IPS-15b (cell line): ENCODE measurements at regions not wholly inside any gene's neighbourhood (a gene's known extent, or its start where the extent isn't known, plus 50 kb on each side); places are given as distances from the start of the nearest gene placed in this dataset.
"Not testable (repeated sequence)": the region's sequence is repeated elsewhere in the genome, so short reads cannot be mapped to it uniquely, and the experiment has no call there.

Experiments used
- H3K27me3 ChIP-seq: one replicate; pipeline ENCODE4 v1.6.1; 2013; ENCODE audit warnings: low read length; ENCODE audit not compliant: control insufficient read depth, insufficient read depth
- H3K36me3 ChIP-seq: one replicate; pipeline ENCODE4 v1.6.1; 2013; ENCODE audit warnings: low read length; ENCODE audit not compliant: control insufficient read depth, insufficient read depth
- H3K4me1 ChIP-seq: one replicate; pipeline ENCODE4 v1.6.1; 2013; ENCODE audit warnings: mild to moderate bottlenecking, low read length; ENCODE audit not compliant: control insufficient read depth, insufficient read depth
- H3K4me3 ChIP-seq: one replicate; pipeline ENCODE4 v1.5.1; 2013; ENCODE audit warnings: low read depth, low read length
- H3K9ac ChIP-seq: one replicate; pipeline ENCODE4 v1.6.1; 2013; ENCODE audit warnings: low read depth, mild to moderate bottlenecking, low read length
- H3K9me3 ChIP-seq: one replicate; pipeline ENCODE4 v1.6.1; 2013; ENCODE audit warnings: mild to moderate bottlenecking, low read length; ENCODE audit not compliant: control insufficient read depth, insufficient read depth

- Histone ChIP-seq H3K27me3 (no peaks in the 10 kb centered on the region), H3K36me3 (no peaks in the 10 kb centered on the region), H3K4me1 (peaks cover 12% of the 10 kb centered on the region), H3K9ac (no peak overlapping the region), H3K9me3 (no peaks in the 10 kb centered on the region), H3K4me3 (no peak overlapping the region)
Observed at GRCh38 chr3:66552846-66553245, 52.0 kb upstream of the LRIG1 start.

DNA sequence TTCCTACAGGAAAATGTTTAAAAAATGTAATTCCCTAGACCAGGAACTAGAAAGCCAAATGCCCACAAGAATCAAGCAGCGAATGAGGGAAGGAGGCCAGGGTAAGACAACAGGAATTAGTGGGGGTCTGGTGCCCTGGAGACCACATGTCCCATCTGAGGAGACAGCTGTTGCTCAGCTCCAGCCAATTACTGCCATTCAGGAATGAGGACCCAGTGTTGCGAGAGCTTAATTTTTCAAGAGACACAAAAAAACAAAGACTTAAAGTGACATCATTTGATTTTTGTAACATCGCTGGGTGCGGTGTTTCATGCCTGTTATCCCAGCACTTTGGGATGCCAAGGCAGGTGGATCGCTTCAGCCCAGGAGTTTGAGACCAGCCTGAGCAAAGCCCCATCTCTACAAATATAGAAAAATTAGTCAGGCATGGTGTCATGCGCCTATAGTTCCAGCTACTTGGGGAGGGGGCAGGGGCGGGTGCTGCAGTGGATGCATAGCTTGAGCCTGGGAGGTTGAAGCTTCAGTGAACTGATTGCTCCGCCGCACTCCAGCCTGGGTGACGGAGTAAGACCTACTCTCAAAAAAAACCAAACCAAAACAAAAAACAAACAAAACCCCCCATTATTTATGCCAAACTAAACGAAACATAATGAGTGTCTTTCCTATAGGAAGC, 52.8 kb upstream of the LRIG1 start:
- Histone ChIP-seq H3K9ac (no peak overlapping the region), H3K4me1 (peaks cover 12% of the 10 kb centered on the region), H3K27me3 (no peaks in the 10 kb centered on the region), H3K36me3 (no peaks in the 10 kb centered on the region), H3K9me3 (no peaks in the 10 kb centered on the region), H3K4me3 (no peak overlapping the region)

DNA sequence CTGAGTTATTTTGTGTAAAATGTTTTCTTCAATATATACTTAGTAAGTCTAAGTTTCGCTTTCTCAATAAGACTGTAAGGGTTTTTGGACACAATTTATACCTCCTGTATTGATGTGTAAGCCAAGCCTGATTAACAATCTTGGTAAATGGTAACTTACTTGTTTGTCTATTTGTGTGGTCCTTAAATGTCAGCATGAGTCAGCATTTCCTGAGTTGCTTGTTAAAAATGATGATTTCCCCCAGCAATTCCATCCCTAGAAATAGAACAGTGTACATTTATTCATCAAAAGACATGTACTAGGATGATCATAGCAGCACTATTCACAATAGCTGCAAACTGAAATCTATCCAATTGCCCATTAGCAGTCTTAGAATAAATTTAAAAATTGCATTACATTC, 53.4 kb upstream of the LRIG1 start:
- H3K9ac ChIP-seq: no peak overlapping the region

GRCh38 chr3:66555214-66555844, 54.5 kb upstream of the LRIG1 start:
- H3K4me3 ChIP-seq: no peak overlapping the region
- no peak overlapping the region for H3K9ac ChIP-seq
- no peaks in the 10 kb centered on the region for H3K9me3 ChIP-seq
- no peaks in the 10 kb centered on the region for H3K27me3 ChIP-seq
- no peaks in the 10 kb centered on the region for H3K36me3 ChIP-seq
- peaks cover 12% of the 10 kb centered on the region for H3K4me1 ChIP-seq

More for the DNA sequence above, 53.4 kb upstream of the LRIG1 start:
- H3K9me3 ChIP-seq: no peaks in the 10 kb centered on the region
- no peaks in the 10 kb centered on the region for H3K27me3 ChIP-seq
- H3K36me3 ChIP-seq: no peaks in the 10 kb centered on the region
- H3K4me3 ChIP-seq: no peak overlapping the region
- H3K4me1 ChIP-seq: peaks cover 12% of the 10 kb centered on the region

- Histone ChIP-seq H3K4me3 (no peak overlapping the region), H3K9me3 (no peaks in the 10 kb centered on the region), H3K9ac (no peak overlapping the region), H3K4me1 (peaks cover 12% of the 10 kb centered on the region), H3K27me3 (no peaks in the 10 kb centered on the region), H3K36me3 (no peaks in the 10 kb centered on the region)
Observed at GRCh38 chr3:66557170-66557569, 56.3 kb upstream of the LRIG1 start.

DNA sequence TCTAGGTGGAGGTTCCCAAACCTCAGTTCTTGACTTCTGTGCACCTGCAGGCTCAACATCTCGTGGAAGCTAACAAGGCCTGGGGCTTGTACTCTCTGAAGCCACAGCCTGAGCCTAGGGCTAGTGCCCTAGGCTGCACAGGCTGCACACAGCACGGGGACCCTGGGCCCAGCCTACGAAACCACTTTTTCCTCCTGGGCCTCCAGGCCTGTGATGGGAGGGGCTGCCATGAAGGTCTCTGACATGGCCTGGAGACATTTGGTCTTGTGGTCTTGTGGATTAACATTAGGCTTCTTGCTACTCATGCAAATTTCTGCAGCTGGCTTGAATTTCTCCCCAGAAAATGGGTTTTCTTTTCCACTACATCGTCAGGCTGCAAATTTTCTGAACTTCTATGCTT, 59.1 kb upstream of the LRIG1 start:
- not testable (repeated sequence) for H3K9ac ChIP-seq, H3K4me1 ChIP-seq, H3K27me3 ChIP-seq, H3K36me3 ChIP-seq, H3K9me3 ChIP-seq, H3K4me3 ChIP-seq

DNA sequence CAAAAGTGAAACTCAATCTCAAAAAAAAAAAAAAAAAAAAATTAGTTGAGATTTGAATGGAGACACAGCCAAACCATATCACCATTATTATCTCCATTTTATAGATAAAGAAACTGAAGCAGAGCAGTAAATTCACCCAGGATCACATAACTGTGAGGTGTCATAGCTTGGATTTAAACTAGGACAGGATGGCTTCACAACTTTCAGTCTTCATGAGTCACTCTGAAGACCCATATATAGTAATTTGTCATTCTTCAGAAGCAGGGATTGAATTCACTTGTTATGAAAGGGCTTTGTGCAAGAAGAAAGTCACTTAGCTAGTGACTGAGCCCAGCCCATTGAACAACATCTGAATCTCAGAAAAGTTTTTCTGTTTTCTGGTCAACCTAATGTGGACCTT, 60.5 kb upstream of the LRIG1 start:
- Histone ChIP-seq H3K36me3 (no peaks in the 10 kb centered on the region), H3K27me3 (no peaks in the 10 kb centered on the region)

GRCh38 chr3:66565301-66565700, 64.5 kb upstream of the LRIG1 start:
- H3K9me3 ChIP-seq: no peaks in the 10 kb centered on the region
- H3K9ac ChIP-seq: no peak overlapping the region
- H3K27me3 ChIP-seq: no peaks in the 10 kb centered on the region
- no peak overlapping the region for H3K4me3 ChIP-seq
- H3K4me1 ChIP-seq: no peaks in the 10 kb centered on the region
- H3K36me3 ChIP-seq: no peaks in the 10 kb centered on the region

More for the DNA sequence above, 60.5 kb upstream of the LRIG1 start:
- H3K4me3 ChIP-seq: no peak overlapping the region
- no peaks in the 10 kb centered on the region for H3K4me1 ChIP-seq
- no peak overlapping the region for H3K9ac ChIP-seq
- H3K9me3 ChIP-seq: no peaks in the 10 kb centered on the region

- Histone ChIP-seq H3K4me1 (peaks cover 4% of the 10 kb centered on the region), H3K27me3 (no peaks in the 10 kb centered on the region), H3K36me3 (no peaks in the 10 kb centered on the region), H3K9me3 (no peaks in the 10 kb centered on the region), H3K4me3 (no peak overlapping the region), H3K9ac (no peak overlapping the region)
Observed at GRCh38 chr3:66567077-66567476, 66.3 kb upstream of the LRIG1 start.

- no peaks in the 10 kb centered on the region for H3K9me3 ChIP-seq
- peaks cover 10% of the 10 kb centered on the region for H3K4me1 ChIP-seq
- H3K27me3 ChIP-seq: no peaks in the 10 kb centered on the region
- no peaks in the 10 kb centered on the region for H3K36me3 ChIP-seq
- peak overlapping the region; percentile 15 for H3K4me3 ChIP-seq
- peak overlapping the region; percentile 9 for H3K9ac ChIP-seq
Observed at GRCh38 chr3:66572090-66572675, 71.4 kb upstream of the LRIG1 start.

DNA sequence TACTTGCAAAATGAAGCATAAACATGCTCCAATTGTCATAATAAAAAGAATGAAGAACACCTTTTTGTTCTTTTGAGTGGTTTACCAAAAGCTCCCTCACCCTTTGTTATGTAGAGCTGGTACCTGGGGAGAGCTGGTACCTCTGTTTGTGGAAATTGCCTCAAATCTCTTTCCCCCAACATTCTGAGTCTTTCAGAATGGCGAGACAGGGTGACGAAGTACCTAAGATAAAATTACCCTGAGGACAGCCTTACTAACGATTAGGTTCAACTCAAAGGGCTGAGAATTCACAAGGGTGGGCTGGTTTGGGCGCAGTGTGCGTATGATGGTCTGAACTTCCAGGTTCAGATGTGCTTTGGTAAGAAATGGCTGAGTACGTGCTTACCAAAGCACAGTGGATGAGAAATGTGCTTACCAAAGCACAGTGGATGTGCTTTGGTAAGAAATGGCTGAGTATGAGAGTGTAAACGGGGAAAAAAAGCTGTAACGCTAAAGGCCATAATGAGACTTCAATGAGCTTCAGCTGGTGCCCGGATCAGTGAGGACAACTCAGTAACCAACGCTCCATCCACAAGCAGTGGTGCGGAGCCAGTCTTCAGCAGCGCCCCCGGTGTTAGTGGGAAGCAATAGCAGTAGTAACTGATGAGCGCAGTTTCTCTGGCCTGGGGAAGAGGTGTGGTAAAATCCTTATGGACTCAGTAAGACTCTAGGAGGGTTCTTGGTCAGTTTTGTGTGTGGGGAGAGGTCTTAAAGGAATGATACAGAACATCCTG, 72.3 kb upstream of the LRIG1 start:
- peak overlapping the region; percentile 51 for H3K4me3 ChIP-seq
- no peaks in the 10 kb centered on the region for H3K9me3 ChIP-seq
- H3K36me3 ChIP-seq: no peaks in the 10 kb centered on the region
- H3K27me3 ChIP-seq: no peaks in the 10 kb centered on the region
- H3K4me1 ChIP-seq: peaks cover 10% of the 10 kb centered on the region
- no peak overlapping the region for H3K9ac ChIP-seq
